ENCODE measurements at regions not wholly inside any gene's neighbourhood (a gene's known extent, or its start where the extent isn't known, plus 50 kb on each side); places are given as distances from the start of the nearest gene placed in this dataset.

- H3K27me3 ChIP-seq (ENCODE audit: control insufficient read depth in 2 of 2, insufficient read depth in 2 of 2, low read length in 2 of 2): no peaks in the 10 kb centered on the region
- H3K36me3 ChIP-seq (ENCODE audit: control insufficient read depth, insufficient read depth, low read length): no peaks in the 10 kb centered on the region
- no TSS peak for BruUV-seq (replicated peaks)
- WGBS (ENCODE audit: insufficient coverage, low coverage, missing lambda C conversion rate): 61% methylated on average over 2 of the region's 2 CpGs
- ChIA-PET CTCF (ENCODE audit: low intra/inter-chr PET ratio) (no interaction called here), POLR2A (no interaction called here)
- H3K79me2 ChIP-seq (ENCODE audit: control insufficient read depth, insufficient read depth, low read length): no peaks in the 10 kb centered on the region
- no peak overlapping the region for H2AFZ ChIP-seq (ENCODE audit: low read depth, low read length)
- no peaks in the 10 kb centered on the region for H4K20me1 ChIP-seq (replicated peaks; ENCODE audit: control insufficient read depth, insufficient read depth, low read length)
- no peaks in the 10 kb centered on the region for H3K9me1 ChIP-seq (ENCODE audit: control insufficient read depth, insufficient read depth, low read length)
- H3K9ac ChIP-seq (ENCODE audit: insufficient read depth in 1 of 2, low read depth in 2 of 2, low read length in 2 of 2): no peak overlapping the region
- intact Hi-C loops (cut with micrococcal nuclease) (no loop called here), in situ Hi-C loops (cut with MboI) (no loop called here)
- no peak for DNase-seq (ENCODE audit: extremely low read depth in 1 of 4, low spot score in 3 of 4)
- TF ChIP-seq CEBPB (tag; IDR thresholded peaks at IDR 0.05) (peak; percentile 85), ATF7 (IDR thresholded peaks at IDR 0.05) (no peak), CEBPG (CRISPR knock-in tag; IDR thresholded peaks at IDR 0.05) (no peak), CEBPG (tag; conservative IDR thresholded peaks at IDR 0.05 in 1 of 2, IDR thresholded peaks at IDR 0.05 in 1 of 2) (peak in 1 of 2 experiments; percentile 94; a peak in 2 of 4 replicates)
- H3K4me1 ChIP-seq (replicated peaks in 1 of 2; ENCODE audit: control insufficient read depth in 2 of 2, insufficient read depth in 2 of 2, low read length in 2 of 2): no peaks in the 10 kb centered on the region
- ATAC-seq: no peak
- no peak overlapping the region for H3K4me3 ChIP-seq
- no peak for FAIRE-seq
- H3K27ac ChIP-seq (ENCODE audit: extremely low read depth, low read depth, low read length): no peak overlapping the region
- no peak overlapping the region for H3K4me2 ChIP-seq (ENCODE audit: insufficient read depth, low read length)
- no peaks in the 10 kb centered on the region for H3K9me3 ChIP-seq (replicated peaks; ENCODE audit: control insufficient read depth, insufficient read depth, low read depth, low read length)
Observed at GRCh38 chr1:194693244-194693643, 1506.8 kb upstream of the B3GALT2 start.

DNA sequence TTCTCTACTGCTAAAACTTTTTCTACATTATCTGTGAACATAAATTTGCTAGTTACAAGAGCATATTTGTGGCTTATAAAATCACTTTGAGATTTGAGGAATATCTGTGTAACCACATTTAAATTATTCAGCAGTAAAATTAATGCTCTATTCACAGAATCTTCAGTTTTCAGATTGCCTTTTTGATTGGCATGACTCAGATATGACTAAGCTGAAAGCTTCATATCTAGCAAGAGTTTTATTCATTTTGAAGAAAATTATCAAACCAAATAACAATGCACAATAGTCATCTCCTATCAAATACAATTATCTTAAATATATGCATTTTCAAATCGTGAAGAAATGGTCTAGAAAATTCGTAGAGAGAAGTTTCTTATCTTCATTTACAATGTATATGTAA, 1498.2 kb upstream of the B3GALT2 start:
- intact Hi-C loops (cut with micrococcal nuclease): no loop called here
- no peak for DNase-seq (ENCODE audit: extremely low read depth in 1 of 4, low spot score in 3 of 4)
- Histone ChIP-seq H3K36me3 (ENCODE audit: control insufficient read depth, insufficient read depth, low read length) (no peaks in the 10 kb centered on the region), H3K9me1 (ENCODE audit: control insufficient read depth, insufficient read depth, low read length) (no peaks in the 10 kb centered on the region), H3K9me3 (replicated peaks; ENCODE audit: control insufficient read depth, insufficient read depth, low read depth, low read length) (no peaks in the 10 kb centered on the region), H3K4me2 (ENCODE audit: insufficient read depth, low read length) (no peak overlapping the region), H3K4me3 (no peak overlapping the region), H3K4me1 (replicated peaks in 1 of 2; ENCODE audit: control insufficient read depth in 2 of 2, insufficient read depth in 2 of 2, low read length in 2 of 2) (no peaks in the 10 kb centered on the region), H4K20me1 (replicated peaks; ENCODE audit: control insufficient read depth, insufficient read depth, low read length) (no peaks in the 10 kb centered on the region), H2AFZ (ENCODE audit: low read depth, low read length) (no peak overlapping the region), H3K27me3 (ENCODE audit: control insufficient read depth in 2 of 2, insufficient read depth in 2 of 2, low read length in 2 of 2) (no peaks in the 10 kb centered on the region), H3K27ac (ENCODE audit: extremely low read depth, low read depth, low read length) (no peak overlapping the region), H3K9ac (ENCODE audit: insufficient read depth in 1 of 2, low read depth in 2 of 2, low read length in 2 of 2) (no peak overlapping the region), H3K79me2 (ENCODE audit: control insufficient read depth, insufficient read depth, low read length) (no peaks in the 10 kb centered on the region)
- FAIRE-seq: no peak
- 11% methylated on average over 2 of the region's 2 CpGs for WGBS (ENCODE audit: insufficient coverage, low coverage, missing lambda C conversion rate)
- in situ Hi-C loops (cut with MboI): no loop called here
- ATAC-seq: no peak
- ChIA-PET CTCF (ENCODE audit: low intra/inter-chr PET ratio) (no interaction called here), POLR2A (no interaction called here)
- no TSS peak for BruUV-seq (replicated peaks)
- no peak for TF ChIP-seq SP2 (IDR thresholded peaks at IDR 0.05; ENCODE audit: extremely low read depth, low read depth, low read length, poor library complexity, severe bottlenecking)
- no peak for TF ChIP-seq RBM25 (IDR thresholded peaks at IDR 0.05; ENCODE audit: low read depth, low read length, severe bottlenecking)
- no peak for TF ChIP-seq CTBP1 (IDR thresholded peaks at IDR 0.05; ENCODE audit: borderline replicate concordance)
- no peak for TF ChIP-seq ZNF717 (CRISPR knock-in tag; IDR thresholded peaks at IDR 0.05)
- TF ChIP-seq ZNF785 (CRISPR knock-in tag; IDR thresholded peaks at IDR 0.05): no peak
- TF ChIP-seq, protein P1, sequence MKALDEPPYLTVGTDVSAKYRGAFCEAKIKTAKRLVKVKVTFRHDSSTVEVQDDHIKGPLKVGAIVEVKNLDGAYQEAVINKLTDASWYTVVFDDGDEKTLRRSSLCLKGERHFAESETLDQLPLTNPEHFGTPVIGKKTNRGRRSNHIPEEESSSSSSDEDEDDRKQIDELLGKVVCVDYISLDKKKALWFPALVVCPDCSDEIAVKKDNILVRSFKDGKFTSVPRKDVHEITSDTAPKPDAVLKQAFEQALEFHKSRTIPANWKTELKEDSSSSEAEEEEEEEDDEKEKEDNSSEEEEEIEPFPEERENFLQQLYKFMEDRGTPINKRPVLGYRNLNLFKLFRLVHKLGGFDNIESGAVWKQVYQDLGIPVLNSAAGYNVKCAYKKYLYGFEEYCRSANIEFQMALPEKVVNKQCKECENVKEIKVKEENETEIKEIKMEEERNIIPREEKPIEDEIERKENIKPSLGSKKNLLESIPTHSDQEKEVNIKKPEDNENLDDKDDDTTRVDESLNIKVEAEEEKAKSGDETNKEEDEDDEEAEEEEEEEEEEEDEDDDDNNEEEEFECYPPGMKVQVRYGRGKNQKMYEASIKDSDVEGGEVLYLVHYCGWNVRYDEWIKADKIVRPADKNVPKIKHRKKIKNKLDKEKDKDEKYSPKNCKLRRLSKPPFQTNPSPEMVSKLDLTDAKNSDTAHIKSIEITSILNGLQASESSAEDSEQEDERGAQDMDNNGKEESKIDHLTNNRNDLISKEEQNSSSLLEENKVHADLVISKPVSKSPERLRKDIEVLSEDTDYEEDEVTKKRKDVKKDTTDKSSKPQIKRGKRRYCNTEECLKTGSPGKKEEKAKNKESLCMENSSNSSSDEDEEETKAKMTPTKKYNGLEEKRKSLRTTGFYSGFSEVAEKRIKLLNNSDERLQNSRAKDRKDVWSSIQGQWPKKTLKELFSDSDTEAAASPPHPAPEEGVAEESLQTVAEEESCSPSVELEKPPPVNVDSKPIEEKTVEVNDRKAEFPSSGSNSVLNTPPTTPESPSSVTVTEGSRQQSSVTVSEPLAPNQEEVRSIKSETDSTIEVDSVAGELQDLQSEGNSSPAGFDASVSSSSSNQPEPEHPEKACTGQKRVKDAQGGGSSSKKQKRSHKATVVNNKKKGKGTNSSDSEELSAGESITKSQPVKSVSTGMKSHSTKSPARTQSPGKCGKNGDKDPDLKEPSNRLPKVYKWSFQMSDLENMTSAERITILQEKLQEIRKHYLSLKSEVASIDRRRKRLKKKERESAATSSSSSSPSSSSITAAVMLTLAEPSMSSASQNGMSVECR (CRISPR knock-in tag; IDR thresholded peaks at IDR 0.05): no peak

Measured in K562 (cell line).